ENCODE measurements at regions not wholly inside any gene's neighbourhood (a gene's known extent, or its start where the extent isn't known, plus 50 kb on each side); places are given as distances from the start of the nearest gene placed in this dataset.

DNA sequence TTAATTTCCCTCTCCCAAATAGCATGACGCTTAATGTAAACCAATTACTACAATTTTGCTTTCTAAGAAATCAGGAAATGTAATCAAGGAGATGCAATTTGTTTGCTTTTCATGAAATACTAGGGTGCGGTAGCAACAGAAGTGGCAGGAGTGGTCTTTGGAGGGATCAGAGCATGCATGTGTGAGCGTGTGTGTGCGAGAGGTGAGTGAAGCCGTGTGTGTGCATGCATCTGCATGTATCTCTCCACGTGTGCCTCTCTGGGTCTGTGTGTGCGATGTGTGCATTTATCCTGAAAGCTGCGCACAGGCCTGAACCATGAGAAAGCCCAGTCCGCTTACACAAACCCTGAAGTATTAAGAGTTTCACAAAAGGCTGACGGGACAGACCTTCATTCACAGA lies 249.8 kb upstream of the C1orf174 start:
- no peak overlapping the region for H3K4me3 ChIP-seq (ENCODE audit: low read length)
- TF ChIP-seq, protein P1, sequence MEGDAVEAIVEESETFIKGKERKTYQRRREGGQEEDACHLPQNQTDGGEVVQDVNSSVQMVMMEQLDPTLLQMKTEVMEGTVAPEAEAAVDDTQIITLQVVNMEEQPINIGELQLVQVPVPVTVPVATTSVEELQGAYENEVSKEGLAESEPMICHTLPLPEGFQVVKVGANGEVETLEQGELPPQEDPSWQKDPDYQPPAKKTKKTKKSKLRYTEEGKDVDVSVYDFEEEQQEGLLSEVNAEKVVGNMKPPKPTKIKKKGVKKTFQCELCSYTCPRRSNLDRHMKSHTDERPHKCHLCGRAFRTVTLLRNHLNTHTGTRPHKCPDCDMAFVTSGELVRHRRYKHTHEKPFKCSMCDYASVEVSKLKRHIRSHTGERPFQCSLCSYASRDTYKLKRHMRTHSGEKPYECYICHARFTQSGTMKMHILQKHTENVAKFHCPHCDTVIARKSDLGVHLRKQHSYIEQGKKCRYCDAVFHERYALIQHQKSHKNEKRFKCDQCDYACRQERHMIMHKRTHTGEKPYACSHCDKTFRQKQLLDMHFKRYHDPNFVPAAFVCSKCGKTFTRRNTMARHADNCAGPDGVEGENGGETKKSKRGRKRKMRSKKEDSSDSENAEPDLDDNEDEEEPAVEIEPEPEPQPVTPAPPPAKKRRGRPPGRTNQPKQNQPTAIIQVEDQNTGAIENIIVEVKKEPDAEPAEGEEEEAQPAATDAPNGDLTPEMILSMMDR (conservative IDR thresholded peaks at IDR 0.05; ENCODE audit: low read depth, low read length): no peak
- no peak for DNase-seq (ENCODE audit: low read depth)

DNA sequence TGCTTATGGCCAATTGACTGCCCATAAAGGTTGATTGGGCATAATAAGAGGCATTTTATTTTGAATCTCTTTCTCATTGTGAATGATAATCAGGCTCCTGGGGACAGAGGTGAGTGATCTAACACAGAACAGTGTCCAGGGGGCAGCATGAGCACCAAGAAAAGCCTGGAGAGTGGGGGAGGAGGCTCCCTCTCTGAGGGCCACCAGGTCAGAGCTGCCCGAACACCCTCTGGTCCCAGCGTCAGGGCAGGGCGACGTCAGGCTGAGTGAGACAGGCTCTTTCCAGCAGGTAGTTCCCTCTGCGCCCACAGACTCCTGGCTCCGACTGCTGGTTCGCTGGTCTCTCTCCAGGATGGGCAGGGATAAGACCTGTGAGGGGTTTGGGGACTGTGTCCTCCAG lies 250.2 kb upstream of the C1orf174 start:
- H3K4me3 ChIP-seq (ENCODE audit: low read length): no peak overlapping the region
- DNase-seq (ENCODE audit: low read depth): no peak
- TF ChIP-seq, protein P1 (conservative IDR thresholded peaks at IDR 0.05; ENCODE audit: low read depth, low read length): no peak

DNA sequence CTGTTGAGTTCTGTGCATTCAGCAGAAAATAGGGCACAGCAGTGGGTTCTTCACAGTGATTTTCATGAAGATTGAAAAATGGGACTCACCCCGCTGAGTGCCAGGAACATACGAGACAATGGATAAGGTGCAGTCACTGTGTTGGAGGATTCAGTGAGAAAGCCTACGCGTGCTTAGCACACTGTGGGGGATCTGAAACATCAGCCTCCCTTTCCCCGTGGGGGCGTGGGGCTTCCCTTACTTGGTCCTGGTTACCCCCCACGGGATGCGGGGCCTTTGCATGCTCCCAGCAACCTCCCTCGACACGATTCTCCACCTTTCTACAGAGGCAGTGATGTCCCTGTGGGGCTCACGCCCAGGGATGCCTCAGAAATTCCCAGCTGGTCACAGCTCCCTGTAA lies 252.2 kb upstream of the C1orf174 start:
- TF ChIP-seq, protein P1 (conservative IDR thresholded peaks at IDR 0.05; ENCODE audit: low read depth, low read length): no peak
- H3K4me3 ChIP-seq (ENCODE audit: low read length): no peak overlapping the region
- no peak for DNase-seq (ENCODE audit: low read depth)

DNA sequence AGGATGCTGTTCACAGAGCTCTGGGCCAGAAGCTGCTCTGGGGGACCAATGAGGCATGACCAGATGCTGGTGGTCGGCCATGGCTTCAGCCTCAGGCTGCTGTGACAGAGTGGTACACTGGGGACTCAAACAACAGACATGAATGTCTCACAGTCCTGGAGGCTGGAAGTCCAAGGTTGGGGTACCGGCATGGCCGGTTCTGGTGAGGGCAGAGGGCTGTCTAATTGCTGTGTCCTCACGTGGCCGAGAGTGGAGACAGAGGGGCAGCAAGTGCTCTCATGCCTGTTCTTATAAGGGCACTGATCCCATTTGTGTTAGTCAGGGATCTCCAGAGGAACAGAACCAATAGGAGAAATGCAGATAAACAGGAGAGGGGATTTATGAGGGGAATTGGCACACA lies 253.5 kb upstream of the C1orf174 start:
- TF ChIP-seq, protein P1 (conservative IDR thresholded peaks at IDR 0.05; ENCODE audit: low read depth, low read length): no peak

DNA sequence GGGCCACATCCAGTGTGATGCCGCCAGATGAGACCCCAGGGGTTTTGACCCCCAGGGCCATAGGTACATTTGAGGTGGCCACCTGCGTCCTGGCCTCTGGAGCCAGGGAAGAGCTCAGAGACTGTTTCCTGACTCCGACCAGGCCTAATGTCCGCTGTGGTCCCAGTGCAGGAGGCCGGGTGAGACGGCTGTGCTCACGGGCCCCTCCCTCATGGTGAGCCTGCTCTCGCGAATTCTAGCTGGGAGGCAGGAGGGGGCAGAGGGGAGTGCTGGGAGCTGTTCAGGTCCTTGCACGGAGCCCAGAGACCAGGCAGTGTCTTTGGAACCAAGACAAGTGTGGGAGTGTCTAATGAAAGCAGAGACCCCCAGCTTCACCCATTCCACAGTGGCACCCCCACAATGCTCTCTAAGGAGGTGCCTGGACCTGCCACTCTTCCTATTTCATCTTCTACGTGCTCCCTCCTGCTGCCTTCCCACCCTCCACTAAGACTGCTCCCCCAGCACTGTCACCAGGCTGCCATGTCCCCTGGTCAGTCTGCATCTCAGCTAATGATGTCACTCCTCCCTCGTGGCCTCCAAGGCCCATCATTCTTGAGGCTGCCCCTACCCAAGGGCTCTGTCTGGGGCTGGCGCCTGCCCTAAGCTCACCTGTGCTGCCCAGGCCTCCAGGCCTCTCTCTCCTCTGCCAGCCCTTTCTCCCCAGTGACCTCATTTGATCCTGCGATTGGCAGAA lies 256.3 kb upstream of the C1orf174 start:
- H3K4me3 ChIP-seq (ENCODE audit: low read length): no peak overlapping the region
- no peak for DNase-seq (ENCODE audit: low read depth)
- TF ChIP-seq, protein P1 (conservative IDR thresholded peaks at IDR 0.05; ENCODE audit: low read depth, low read length): no peak

More for the DNA sequence above, 253.5 kb upstream of the C1orf174 start:
- DNase-seq (ENCODE audit: low read depth): no peak
- H3K4me3 ChIP-seq (ENCODE audit: low read length): no peak overlapping the region

DNA sequence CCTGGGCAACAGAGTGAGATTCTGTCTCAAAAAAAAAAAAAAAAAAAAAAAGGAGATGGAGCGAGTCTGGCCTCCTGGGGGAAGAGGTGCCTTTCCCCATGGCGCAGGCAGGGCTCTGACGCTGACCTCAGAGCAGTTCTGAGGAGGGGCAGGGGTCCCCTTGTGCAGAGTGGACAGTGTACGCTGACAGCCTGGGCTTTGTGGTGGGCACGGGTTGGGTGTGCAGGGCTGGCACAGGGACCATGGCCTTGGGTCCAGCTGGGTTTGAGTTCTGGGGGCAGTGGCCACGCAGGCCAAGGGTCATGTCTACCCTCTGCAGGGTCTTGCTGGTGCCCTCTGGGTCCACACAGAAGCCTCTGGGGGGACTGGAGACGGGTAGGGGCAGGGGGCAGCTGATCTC lies 260.1 kb upstream of the C1orf174 start:
- TF ChIP-seq, protein P1 (conservative IDR thresholded peaks at IDR 0.05; ENCODE audit: low read depth, low read length): no peak
- no peak overlapping the region for H3K4me3 ChIP-seq (ENCODE audit: low read length)
- no peak for DNase-seq (ENCODE audit: low read depth)

DNA sequence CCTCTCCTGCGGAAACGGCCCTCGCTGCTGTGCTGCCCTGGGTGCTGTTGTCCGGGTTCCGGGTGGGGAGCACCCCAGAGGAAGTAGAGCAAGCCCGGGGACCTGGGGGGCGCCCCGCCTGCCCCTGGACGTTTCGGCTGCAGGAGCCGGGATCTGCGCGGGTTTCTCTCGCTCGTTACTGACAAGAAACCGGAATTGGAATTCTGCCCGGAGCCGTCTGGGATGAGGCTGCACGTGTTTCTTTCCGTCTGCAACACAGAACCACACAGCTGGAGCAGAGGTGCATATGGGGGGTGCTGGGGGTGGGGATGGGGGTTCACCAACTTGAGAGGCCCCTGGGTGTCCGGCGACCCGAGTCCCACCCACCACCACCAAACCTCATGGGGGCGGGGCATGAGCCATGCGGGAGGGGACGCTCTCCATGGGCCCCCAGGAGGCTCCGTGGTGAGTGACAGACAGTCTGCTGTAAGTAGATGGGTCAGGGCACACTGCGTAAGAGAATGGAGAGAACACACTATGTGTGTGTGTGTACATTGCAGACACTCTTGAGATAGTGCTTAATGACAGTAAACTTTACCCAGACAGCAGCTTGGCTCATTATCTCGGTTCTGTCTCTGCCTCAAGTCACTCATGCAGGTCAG lies 261.4 kb upstream of the C1orf174 start:
- H3K4me3 ChIP-seq (ENCODE audit: low read length): no peak overlapping the region
- DNase-seq (ENCODE audit: low read depth): no peak
- TF ChIP-seq, protein P1 (conservative IDR thresholded peaks at IDR 0.05; ENCODE audit: low read depth, low read length): no peak
